ENCODE measurements at regions not wholly inside any gene's neighbourhood (a gene's known extent, or its start where the extent isn't known, plus 50 kb on each side); places are given as distances from the start of the nearest gene placed in this dataset.

GRCh38 chr15:27702581-27702980 lies 396.5 kb downstream of the OCA2 start:
- DNase-seq, result no peak

- no peak for DNase-seq
Observed at GRCh38 chr15:27701956-27702355, 397.2 kb downstream of the OCA2 start.

GRCh38 chr15:27701014-27701413 lies 398.1 kb downstream of the OCA2 start:
- no peak for DNase-seq

GRCh38 chr15:27699699-27700098 lies 399.4 kb downstream of the OCA2 start:
- no peak for DNase-seq

- no peak for DNase-seq
Observed at GRCh38 chr15:27696530-27696929, 402.6 kb downstream of the OCA2 start.

GRCh38 chr15:27695726-27696125 lies 403.4 kb downstream of the OCA2 start:
- DNase-seq, result no peak

- no peak for DNase-seq
Observed at GRCh38 chr15:27694506-27695087, 404.5 kb downstream of the OCA2 start.

GRCh38 chr15:27693280-27693679 lies 405.8 kb downstream of the OCA2 start:
- no peak for DNase-seq

DNA sequence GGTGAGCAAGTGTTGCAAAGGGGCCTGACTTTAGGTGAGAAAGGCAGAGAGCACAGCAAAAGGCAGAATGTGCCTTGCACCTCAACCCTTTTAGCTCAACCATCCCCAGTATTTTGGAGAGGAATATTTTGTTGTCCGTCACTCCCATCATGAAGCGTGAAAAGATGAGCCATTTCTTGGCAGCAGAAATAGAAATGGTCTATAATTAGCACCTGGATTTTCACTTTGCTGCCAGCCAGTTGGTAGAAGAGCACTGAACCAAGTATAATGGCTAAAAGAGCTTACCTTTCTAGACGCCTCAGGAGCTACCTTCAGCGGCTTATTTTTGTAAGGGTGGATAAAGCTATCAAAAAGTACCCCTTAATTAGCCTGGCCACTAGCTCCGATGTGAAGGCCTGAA lies 406.7 kb downstream of the OCA2 start:
- DNase-seq, result no peak

GRCh38 chr15:27690290-27690689 lies 408.8 kb downstream of the OCA2 start:
- DNase-seq, result no peak

DNA sequence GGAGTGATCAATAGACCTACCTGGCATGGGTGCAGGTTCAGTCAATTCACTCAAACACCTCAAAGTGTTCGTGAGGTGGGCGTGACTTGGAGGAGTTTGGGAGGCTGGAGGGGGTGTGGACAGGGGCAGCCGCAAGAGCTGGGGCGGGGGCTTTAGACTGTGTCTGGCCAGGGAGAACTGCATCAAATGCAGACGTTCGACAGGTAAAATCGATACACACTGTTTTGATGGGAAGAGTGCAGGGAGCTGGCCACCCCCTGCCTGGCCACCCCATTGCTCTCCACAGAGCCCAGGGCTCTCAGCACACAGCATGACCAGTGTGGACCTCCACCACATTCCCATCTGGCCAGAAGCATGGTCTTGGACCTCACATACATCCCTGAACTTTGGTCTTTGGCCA lies 412.1 kb downstream of the OCA2 start:
- no peak for DNase-seq

- DNase-seq, result no peak
Observed at GRCh38 chr15:27686369-27686768, 412.7 kb downstream of the OCA2 start.

- no peak for DNase-seq
Observed at GRCh38 chr15:27685644-27686043, 413.5 kb downstream of the OCA2 start.

GRCh38 chr15:27683121-27683520 lies 416.0 kb downstream of the OCA2 start:
- DNase-seq, result no peak

GRCh38 chr15:27681038-27681437 lies 418.1 kb downstream of the OCA2 start:
- DNase-seq, result no peak

GRCh38 chr15:27679731-27680471 lies 419.2 kb downstream of the OCA2 start:
- DNase-seq, result no peak

DNA sequence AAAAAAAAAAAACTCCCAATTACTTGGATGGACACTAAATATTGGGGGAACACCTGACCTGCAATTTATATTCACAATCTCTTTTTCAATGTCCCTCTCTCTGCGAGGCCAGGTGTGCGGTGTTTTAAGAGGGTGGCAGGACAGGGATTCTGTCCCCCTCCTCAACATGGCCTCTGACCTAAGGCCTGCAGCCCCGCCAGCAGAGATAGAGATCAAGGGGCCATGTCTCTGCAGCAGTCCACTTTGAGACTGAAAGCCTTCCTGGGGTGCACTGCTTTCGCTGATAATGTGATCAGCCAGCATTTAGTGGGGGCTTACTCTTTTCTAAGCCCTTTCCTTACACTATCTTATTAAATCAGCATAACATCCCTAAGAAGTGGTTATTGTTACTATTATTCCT lies 419.9 kb downstream of the OCA2 start:
- no peak for DNase-seq

GRCh38 chr15:27677951-27678350 lies 421.2 kb downstream of the OCA2 start:
- DNase-seq, result no peak

DNA sequence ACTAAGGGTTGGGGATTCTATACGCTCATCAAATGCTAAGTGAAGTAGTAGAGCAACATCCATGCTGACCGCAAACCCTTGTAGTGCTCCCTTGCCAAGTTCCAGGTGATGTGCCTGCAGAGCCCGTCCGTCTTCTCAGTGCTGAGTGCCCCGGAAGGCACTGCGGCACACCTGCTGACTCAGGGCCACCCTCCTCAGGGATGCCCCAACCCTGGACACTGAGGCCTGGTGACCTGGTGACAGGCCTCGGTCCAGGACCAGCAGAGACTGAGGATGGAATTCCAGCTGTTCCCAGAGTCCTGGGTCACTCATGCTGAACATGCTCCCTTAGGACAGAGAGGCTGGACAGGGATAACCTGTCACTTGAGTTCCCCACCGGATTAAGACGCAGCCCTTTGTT lies 422.5 kb downstream of the OCA2 start:
- DNase-seq, result no peak

DNA sequence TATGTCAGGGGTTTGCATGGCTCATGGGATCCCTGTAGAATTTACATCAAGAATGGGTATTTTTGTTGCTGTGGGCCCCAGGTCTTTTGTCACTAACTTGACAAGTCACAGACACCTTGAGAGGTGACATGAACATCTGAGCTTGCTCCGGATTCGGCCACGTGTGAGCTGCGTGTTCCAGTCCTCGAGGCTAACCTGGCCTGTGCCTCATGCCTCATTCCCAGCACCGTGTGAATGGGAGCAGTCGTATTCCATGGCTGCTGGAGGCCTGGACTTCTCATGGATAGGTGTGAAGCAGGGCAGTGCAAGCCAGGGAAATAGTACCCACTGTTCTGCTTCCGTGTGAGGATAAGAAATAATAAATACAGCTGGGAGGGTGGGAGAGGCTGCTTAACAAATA lies 423.5 kb downstream of the OCA2 start:
- DNase-seq, result no peak

DNA sequence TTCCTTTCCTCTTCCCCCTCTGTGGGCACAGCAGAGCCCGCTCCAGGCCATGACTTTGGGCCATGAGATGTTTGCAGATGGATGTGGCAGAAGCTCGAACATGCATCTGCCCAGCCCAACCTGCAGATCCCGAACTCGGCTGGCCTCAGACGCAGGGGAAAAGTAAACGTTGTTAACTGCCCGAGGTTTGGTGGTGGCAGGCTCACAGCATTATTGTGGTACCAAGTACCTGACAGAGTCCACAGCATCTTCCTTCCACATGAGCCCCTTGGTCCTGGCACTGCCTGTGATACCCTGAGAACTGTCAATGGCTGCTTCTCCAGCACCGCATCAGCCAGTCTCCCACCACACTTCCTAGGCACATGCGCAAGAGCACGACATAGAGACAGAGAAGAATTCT lies 424.3 kb downstream of the OCA2 start:
- DNase-seq, result no peak

GRCh38 chr15:27673766-27674445 lies 425.2 kb downstream of the OCA2 start:
- DNase-seq, result no peak

DNA sequence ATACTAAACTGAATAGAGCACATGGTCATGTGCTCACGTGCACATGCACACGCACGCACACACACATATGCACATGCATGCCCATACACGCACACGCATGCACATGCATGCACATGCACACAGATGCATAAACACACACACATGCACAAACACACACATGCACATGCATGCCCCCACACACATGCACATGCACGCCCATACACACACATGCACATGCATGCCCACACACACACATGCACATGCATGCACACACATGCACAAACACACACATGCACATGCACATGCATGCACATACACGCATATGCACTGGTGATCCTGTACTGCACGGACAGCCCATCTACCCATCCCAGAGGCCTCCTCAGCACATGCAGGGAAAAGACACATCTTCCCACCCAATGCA lies 426.6 kb downstream of the OCA2 start:
- no peak for DNase-seq

- no peak for DNase-seq
Observed at GRCh38 chr15:27671819-27672437, 427.2 kb downstream of the OCA2 start.

Measured in RPMI8226 (cell line).